Loucy (cell line): ENCODE measurements at regions not wholly inside any gene's neighbourhood (a gene's known extent, or its start where the extent isn't known, plus 50 kb on each side); places are given as distances from the start of the nearest gene placed in this dataset.

Source experiments
- H2AFZ ChIP-seq: fragments of 200-600 bp; sonication (generic); 2 replicates; pipeline ENCODE4 v1.6.0; 2016; ENCODE audit warnings: antibody characterized with exemption, mild to moderate bottlenecking, low read length, moderate library complexity
- H3F3A ChIP-seq: fragments of 200-600 bp; 2 replicates; pipeline ENCODE4 v1.6.0; 2016; ENCODE audit warnings: antibody characterized with exemption, low read depth, mild to moderate bottlenecking
- H3K27me3 ChIP-seq: fragments of 200-600 bp; sonication (generic); 2 replicates; pipeline ENCODE4 v1.6.1; 2014; ENCODE audit warnings: low read length, mild to moderate bottlenecking; ENCODE audit not compliant: insufficient read depth, poor library complexity, severe bottlenecking
- H3K36me3 ChIP-seq: fragments of 200-600 bp; sonication (generic); 2 replicates; pipeline ENCODE4 v1.6.1; 2016; ENCODE audit warnings: low read length; ENCODE audit not compliant: insufficient read depth
- H3K4me1 ChIP-seq: fragments of 200-600 bp; sonication (generic); 2 replicates; pipeline ENCODE4 v1.5.1; 2014; ENCODE audit warnings: low read length, mild to moderate bottlenecking; ENCODE audit not compliant: insufficient read depth, poor library complexity, severe bottlenecking
- H3K4me2 ChIP-seq: fragments of 200-600 bp; sonication (generic); 2 replicates; pipeline ENCODE4 v1.6.0; 2014; ENCODE audit warnings: antibody characterized with exemption, low read length, low read depth, mild to moderate bottlenecking; ENCODE audit not compliant: poor library complexity, severe bottlenecking
- H3K4me3 ChIP-seq: fragments of 200-600 bp; sonication (generic); 2 replicates; pipeline ENCODE4 v1.5.1; 2014; ENCODE audit warnings: low read length, mild to moderate bottlenecking, mixed read lengths; ENCODE audit not compliant: poor library complexity, severe bottlenecking
- H3K79me2 ChIP-seq: fragments of 200-600 bp; sonication (generic); 2 replicates; pipeline ENCODE4 v1.6.1; 2014; ENCODE audit warnings: low read length; ENCODE audit not compliant: insufficient read depth
- H3K9ac ChIP-seq: fragments of 200-600 bp; sonication (generic); 2 replicates; pipeline ENCODE4 v1.6.0; 2014; ENCODE audit warnings: mild to moderate bottlenecking, low read depth, low read length, moderate library complexity; ENCODE audit not compliant: poor library complexity, severe bottlenecking
- H3K9me2 ChIP-seq: fragments of 200-600 bp; sonication (generic); replicated peaks from 2 replicates; pipeline ENCODE4 v1.6.1; 2016; ENCODE audit warnings: low read depth, low read length, mixed read lengths
- H3K9me3 ChIP-seq: fragments of 200-600 bp; sonication (generic); 2 replicates; pipeline ENCODE4 v1.6.1; 2014; ENCODE audit warnings: mild to moderate bottlenecking, antibody characterized with exemption, low read length, low read depth; ENCODE audit not compliant: insufficient read depth
- H4K20me1 ChIP-seq: fragments of 200-600 bp; sonication (generic); 2 replicates; pipeline ENCODE4 v1.6.0; 2014; ENCODE audit warnings: antibody characterized with exemption, low read length, mild to moderate bottlenecking; ENCODE audit not compliant: insufficient read depth, poor library complexity, severe bottlenecking
- EZH2phosphoT487 ChIP-seq: fragments of 200-600 bp; IDR thresholded peaks from 2 replicates; pipeline ENCODE4 v1.6.1; 2018; ENCODE audit warnings: antibody characterized with exemption, mild to moderate bottlenecking, moderate library complexity, borderline replicate concordance
- TF ChIP-seq, protein P1 (sequence below): fragments of 200-600 bp; sonication (generic); conservative IDR thresholded peaks from 2 replicates; pipeline ENCODE4 v1.5.1; 2014; ENCODE audit warnings: mild to moderate bottlenecking, antibody characterized with exemption, low read length

GRCh38 chr15:38814891-38815290, 250.3 kb upstream of the RASGRP1 start:
- no peaks in the 10 kb centered on the region for H4K20me1 ChIP-seq
- no peak overlapping the region for H2AFZ ChIP-seq
- TF ChIP-seq EZH2phosphoT487, result no peak
- TF ChIP-seq, protein P1, sequence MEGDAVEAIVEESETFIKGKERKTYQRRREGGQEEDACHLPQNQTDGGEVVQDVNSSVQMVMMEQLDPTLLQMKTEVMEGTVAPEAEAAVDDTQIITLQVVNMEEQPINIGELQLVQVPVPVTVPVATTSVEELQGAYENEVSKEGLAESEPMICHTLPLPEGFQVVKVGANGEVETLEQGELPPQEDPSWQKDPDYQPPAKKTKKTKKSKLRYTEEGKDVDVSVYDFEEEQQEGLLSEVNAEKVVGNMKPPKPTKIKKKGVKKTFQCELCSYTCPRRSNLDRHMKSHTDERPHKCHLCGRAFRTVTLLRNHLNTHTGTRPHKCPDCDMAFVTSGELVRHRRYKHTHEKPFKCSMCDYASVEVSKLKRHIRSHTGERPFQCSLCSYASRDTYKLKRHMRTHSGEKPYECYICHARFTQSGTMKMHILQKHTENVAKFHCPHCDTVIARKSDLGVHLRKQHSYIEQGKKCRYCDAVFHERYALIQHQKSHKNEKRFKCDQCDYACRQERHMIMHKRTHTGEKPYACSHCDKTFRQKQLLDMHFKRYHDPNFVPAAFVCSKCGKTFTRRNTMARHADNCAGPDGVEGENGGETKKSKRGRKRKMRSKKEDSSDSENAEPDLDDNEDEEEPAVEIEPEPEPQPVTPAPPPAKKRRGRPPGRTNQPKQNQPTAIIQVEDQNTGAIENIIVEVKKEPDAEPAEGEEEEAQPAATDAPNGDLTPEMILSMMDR, result no peak
- no peaks in the 10 kb centered on the region for H3K27me3 ChIP-seq
- H3K36me3 ChIP-seq, result no peaks in the 10 kb centered on the region
- no peaks in the 10 kb centered on the region for H3K79me2 ChIP-seq
- no peaks in the 10 kb centered on the region for H3K9me2 ChIP-seq
- H3F3A ChIP-seq, result no peaks in the 10 kb centered on the region
- H3K4me2 ChIP-seq, result no peak overlapping the region
- H3K4me1 ChIP-seq, result no peaks in the 10 kb centered on the region
- no peak overlapping the region for H3K9ac ChIP-seq
- H3K4me3 ChIP-seq, result no peak overlapping the region
- no peaks in the 10 kb centered on the region for H3K9me3 ChIP-seq

- no peaks in the 10 kb centered on the region for H3K9me3 ChIP-seq
- H3K36me3 ChIP-seq, result no peaks in the 10 kb centered on the region
- no peaks in the 10 kb centered on the region for H3K27me3 ChIP-seq
- H3K9me2 ChIP-seq, result no peaks in the 10 kb centered on the region
- H3K79me2 ChIP-seq, result no peaks in the 10 kb centered on the region
- H3K4me1 ChIP-seq, result no peaks in the 10 kb centered on the region
- TF ChIP-seq, protein P1, result peak; percentile 100
- TF ChIP-seq EZH2phosphoT487, result no peak
- H3F3A ChIP-seq, result no peaks in the 10 kb centered on the region
- H2AFZ ChIP-seq, result no peak overlapping the region
- H3K4me2 ChIP-seq, result no peak overlapping the region
- no peak overlapping the region for H3K9ac ChIP-seq
- H4K20me1 ChIP-seq, result no peaks in the 10 kb centered on the region
- H3K4me3 ChIP-seq, result no peak overlapping the region
Measured at GRCh38 chr15:38817427-38818156, 253.0 kb upstream of the RASGRP1 start.

DNA sequence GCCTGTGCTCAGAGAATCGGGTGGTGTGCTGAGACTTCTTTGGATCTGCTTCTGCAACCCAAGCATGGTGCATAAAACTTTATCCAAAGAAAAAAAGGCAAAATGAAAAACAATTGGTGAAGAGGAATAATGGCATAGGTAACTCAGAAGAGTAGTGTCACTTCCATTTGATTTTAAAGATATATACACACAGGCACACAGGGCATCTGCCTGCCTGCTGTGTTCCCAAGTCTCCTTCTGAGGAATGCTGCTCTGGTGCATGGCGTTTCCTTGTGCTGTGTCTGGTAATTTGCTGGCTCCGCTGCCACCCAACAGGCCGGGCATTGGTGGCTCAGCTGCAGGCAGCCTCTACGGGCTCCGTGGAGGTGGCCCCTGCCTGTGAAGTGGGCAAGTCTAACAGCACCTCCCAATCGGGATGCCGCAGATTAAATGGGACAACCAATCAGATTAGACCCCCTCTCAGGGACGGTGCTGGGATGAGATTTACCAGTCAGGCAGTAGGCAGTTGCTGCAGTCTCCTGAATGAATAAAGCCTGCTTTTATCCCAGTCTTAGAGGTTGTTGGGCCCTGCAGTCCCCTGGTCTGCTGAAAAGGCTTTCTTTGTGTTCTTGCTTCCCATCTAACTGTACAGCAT, 253.7 kb upstream of the RASGRP1 start:
- no peaks in the 10 kb centered on the region for H3K9me2 ChIP-seq
- H3K79me2 ChIP-seq, result no peaks in the 10 kb centered on the region
- H3F3A ChIP-seq, result no peaks in the 10 kb centered on the region
- no peaks in the 10 kb centered on the region for H3K4me1 ChIP-seq
- H3K4me2 ChIP-seq, result no peak overlapping the region
- no peaks in the 10 kb centered on the region for H4K20me1 ChIP-seq
- no peaks in the 10 kb centered on the region for H3K27me3 ChIP-seq
- TF ChIP-seq EZH2phosphoT487, result no peak
- TF ChIP-seq, protein P1, result no peak
- H3K4me3 ChIP-seq, result no peak overlapping the region
- no peak overlapping the region for H3K9ac ChIP-seq
- no peaks in the 10 kb centered on the region for H3K36me3 ChIP-seq
- H3K9me3 ChIP-seq, result no peaks in the 10 kb centered on the region
- H2AFZ ChIP-seq, result no peak overlapping the region
